Loucy (cell line): ENCODE measurements at regions not wholly inside any gene's neighbourhood (a gene's known extent, or its start where the extent isn't known, plus 50 kb on each side); places are given as distances from the start of the nearest gene placed in this dataset.

ENCODE experiments used
- H2AFZ ChIP-seq: fragments of 200-600 bp; sonication (generic); 2 replicates; pipeline ENCODE4 v1.6.0; 2016; ENCODE audit warnings: antibody characterized with exemption, mild to moderate bottlenecking, low read length, moderate library complexity
- H3F3A ChIP-seq: fragments of 200-600 bp; 2 replicates; pipeline ENCODE4 v1.6.0; 2016; ENCODE audit warnings: antibody characterized with exemption, low read depth, mild to moderate bottlenecking
- H3K27me3 ChIP-seq: fragments of 200-600 bp; sonication (generic); 2 replicates; pipeline ENCODE4 v1.6.1; 2014; ENCODE audit warnings: low read length, mild to moderate bottlenecking; ENCODE audit not compliant: insufficient read depth, poor library complexity, severe bottlenecking
- H3K36me3 ChIP-seq: fragments of 200-600 bp; sonication (generic); 2 replicates; pipeline ENCODE4 v1.6.1; 2016; ENCODE audit warnings: low read length; ENCODE audit not compliant: insufficient read depth
- H3K4me1 ChIP-seq: fragments of 200-600 bp; sonication (generic); 2 replicates; pipeline ENCODE4 v1.5.1; 2014; ENCODE audit warnings: low read length, mild to moderate bottlenecking; ENCODE audit not compliant: insufficient read depth, poor library complexity, severe bottlenecking
- H3K4me2 ChIP-seq: fragments of 200-600 bp; sonication (generic); 2 replicates; pipeline ENCODE4 v1.6.0; 2014; ENCODE audit warnings: antibody characterized with exemption, low read length, low read depth, mild to moderate bottlenecking; ENCODE audit not compliant: poor library complexity, severe bottlenecking
- H3K4me3 ChIP-seq: fragments of 200-600 bp; sonication (generic); 2 replicates; pipeline ENCODE4 v1.5.1; 2014; ENCODE audit warnings: low read length, mild to moderate bottlenecking, mixed read lengths; ENCODE audit not compliant: poor library complexity, severe bottlenecking
- H3K79me2 ChIP-seq: fragments of 200-600 bp; sonication (generic); 2 replicates; pipeline ENCODE4 v1.6.1; 2014; ENCODE audit warnings: low read length; ENCODE audit not compliant: insufficient read depth
- H3K9ac ChIP-seq: fragments of 200-600 bp; sonication (generic); 2 replicates; pipeline ENCODE4 v1.6.0; 2014; ENCODE audit warnings: mild to moderate bottlenecking, low read depth, low read length, moderate library complexity; ENCODE audit not compliant: poor library complexity, severe bottlenecking
- H3K9me2 ChIP-seq: fragments of 200-600 bp; sonication (generic); replicated peaks from 2 replicates; pipeline ENCODE4 v1.6.1; 2016; ENCODE audit warnings: low read depth, low read length, mixed read lengths
- H3K9me3 ChIP-seq: fragments of 200-600 bp; sonication (generic); 2 replicates; pipeline ENCODE4 v1.6.1; 2014; ENCODE audit warnings: mild to moderate bottlenecking, antibody characterized with exemption, low read length, low read depth; ENCODE audit not compliant: insufficient read depth
- H4K20me1 ChIP-seq: fragments of 200-600 bp; sonication (generic); 2 replicates; pipeline ENCODE4 v1.6.0; 2014; ENCODE audit warnings: antibody characterized with exemption, low read length, mild to moderate bottlenecking; ENCODE audit not compliant: insufficient read depth, poor library complexity, severe bottlenecking
- CTCF ChIP-seq: fragments of 200-600 bp; sonication (generic); conservative IDR thresholded peaks from 2 replicates; pipeline ENCODE4 v1.5.1; 2014; ENCODE audit warnings: mild to moderate bottlenecking, antibody characterized with exemption, low read length
- EZH2phosphoT487 ChIP-seq: fragments of 200-600 bp; IDR thresholded peaks from 2 replicates; pipeline ENCODE4 v1.6.1; 2018; ENCODE audit warnings: antibody characterized with exemption, mild to moderate bottlenecking, moderate library complexity, borderline replicate concordance

DNA sequence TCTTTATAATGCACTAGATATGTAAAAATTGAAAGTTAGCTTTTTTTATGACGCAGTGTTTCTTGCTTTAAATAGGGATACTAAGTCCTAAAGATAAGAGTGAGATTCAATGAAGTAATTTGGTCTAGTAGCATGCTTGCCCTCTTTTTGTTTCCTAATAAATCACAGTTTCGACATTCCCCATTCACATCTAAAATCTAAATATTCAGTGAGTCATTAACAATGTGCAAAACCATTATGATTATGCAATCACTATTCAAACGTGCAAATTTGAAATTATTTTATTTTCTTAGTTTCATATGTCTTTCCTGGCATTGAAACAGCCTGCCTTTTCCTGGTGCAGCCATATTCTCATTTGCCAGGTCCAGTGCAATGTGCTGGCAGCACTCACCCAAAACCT is 1350.5 kb upstream of the PABPC4L start:
- Histone ChIP-seq H3K9ac (no peak overlapping the region), H3K27me3 (no peaks in the 10 kb centered on the region), H3K79me2 (no peaks in the 10 kb centered on the region), H2AFZ (no peak overlapping the region), H3K4me3 (no peak overlapping the region), H3F3A (no peaks in the 10 kb centered on the region), H3K9me3 (no peaks in the 10 kb centered on the region), H3K4me1 (no peaks in the 10 kb centered on the region), H3K36me3 (no peaks in the 10 kb centered on the region), H3K4me2 (no peak overlapping the region), H4K20me1 (no peaks in the 10 kb centered on the region), H3K9me2 (no peaks in the 10 kb centered on the region)
- TF ChIP-seq CTCF (no peak), EZH2phosphoT487 (no peak)

GRCh38 chr4:135548711-135549110 is 1347.1 kb upstream of the PABPC4L start:
- Histone ChIP-seq H3K4me3 (no peak overlapping the region), H2AFZ (no peak overlapping the region), H4K20me1 (no peaks in the 10 kb centered on the region), H3K4me2 (no peak overlapping the region), H3K79me2 (no peaks in the 10 kb centered on the region), H3F3A (no peaks in the 10 kb centered on the region), H3K9ac (no peak overlapping the region), H3K36me3 (no peaks in the 10 kb centered on the region), H3K9me2 (no peaks in the 10 kb centered on the region), H3K4me1 (no peaks in the 10 kb centered on the region), H3K9me3 (no peaks in the 10 kb centered on the region), H3K27me3 (no peaks in the 10 kb centered on the region)
- no peak for TF ChIP-seq EZH2phosphoT487
- TF ChIP-seq CTCF = no peak

DNA sequence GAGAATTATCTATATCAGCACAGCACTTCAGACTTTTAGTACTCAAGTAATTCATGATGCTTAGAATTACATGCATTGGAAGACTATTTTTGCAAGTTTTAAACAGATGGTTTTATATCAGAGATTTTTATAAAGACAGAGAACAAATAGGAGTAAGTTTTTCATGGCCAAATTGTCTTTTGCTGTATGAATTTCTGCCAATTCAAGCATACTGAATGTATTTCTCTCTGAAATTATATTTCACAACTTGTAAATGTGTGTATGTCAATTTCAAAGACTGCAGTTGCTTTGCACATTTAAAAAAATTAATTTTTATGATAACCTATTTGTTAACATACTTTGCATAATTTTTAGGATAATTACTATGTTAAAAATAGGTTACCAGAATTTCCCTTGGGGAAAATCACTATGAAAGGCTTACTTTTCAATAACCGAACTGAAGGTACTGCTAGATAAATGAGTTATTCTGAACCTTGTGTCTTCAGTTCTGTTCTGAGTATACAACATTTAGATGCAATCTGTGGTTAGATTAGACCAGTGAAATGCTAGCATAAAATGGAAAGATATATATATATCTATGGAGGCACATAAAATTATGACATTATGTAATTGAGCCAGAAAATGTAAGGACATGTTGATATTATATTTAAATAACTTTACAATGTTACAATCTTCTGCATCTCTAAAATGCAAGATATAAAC is 1344.2 kb upstream of the PABPC4L start:
- Histone ChIP-seq H3K4me1 (no peaks in the 10 kb centered on the region), H3K36me3 (no peaks in the 10 kb centered on the region), H3K27me3 (no peaks in the 10 kb centered on the region), H4K20me1 (no peaks in the 10 kb centered on the region), H3K4me3 (no peak overlapping the region), H3F3A (no peaks in the 10 kb centered on the region), H3K79me2 (no peaks in the 10 kb centered on the region), H3K4me2 (no peak overlapping the region), H2AFZ (no peak overlapping the region), H3K9me3 (no peaks in the 10 kb centered on the region), H3K9me2 (no peaks in the 10 kb centered on the region), H3K9ac (no peak overlapping the region)
- no peak for TF ChIP-seq EZH2phosphoT487
- no peak for TF ChIP-seq CTCF
